HEK293 (cell line): ENCODE measurements at regions not wholly inside any gene's neighbourhood (a gene's known extent, or its start where the extent isn't known, plus 50 kb on each side); places are given as distances from the start of the nearest gene placed in this dataset.

Experiments used
- CTCF ChIA-PET: fragments of 350-600 bp; formaldehyde crosslinking; extraction: SDS; loops from one replicate; lab custom pipeline; 2021; ENCODE audit warnings: antibody characterized with exemption; lab: Yijun Ruan, JAX
- POLR2A ChIA-PET: fragments of 300-600 bp; formaldehyde crosslinking; extraction: SDS; loops from one replicate; lab custom pipeline; 2020; ENCODE audit warnings: antibody characterized with exemption, inconsistent platforms; lab: Yijun Ruan, JAX
- H3K27ac ChIP-seq: fragments of 200-500 bp; sonication (Bioruptor generic); 2 replicates; pipeline ENCODE4 v1.5.1; 2014; ENCODE audit warnings: low read depth, low read length, control low read depth, inconsistent platforms; ENCODE audit errors: extremely low read depth
- H3K36me3 ChIP-seq, 2 experiments: fragments of 200-500 bp in 1 of 2; sonication (Bioruptor generic) in 1 of 2; 1 replicate in 1 of 2; 2 replicates in 1 of 2; pipeline ENCODE4 v1.5.1; 2014 to 2017; ENCODE audit warnings: inconsistent platforms in 2 of 2, low read length in 2 of 2; ENCODE audit not compliant: control insufficient read depth in 2 of 2, insufficient read depth in 1 of 2
- H3K4me1 ChIP-seq: fragments of 200-500 bp; sonication (Bioruptor generic); 2 replicates; pipeline ENCODE4 v1.5.1; 2014; ENCODE audit warnings: mild to moderate bottlenecking, low read length, inconsistent platforms; ENCODE audit not compliant: control insufficient read depth, insufficient read depth
- H3K4me3 ChIP-seq: 2 replicates; pipeline ENCODE4 v1.5.1; 2011; ENCODE audit warnings: low read depth, mild to moderate bottlenecking, control low read depth, low read length, moderate library complexity
- H3K9me3 ChIP-seq: fragments of 200-500 bp; sonication (Bioruptor generic); 2 replicates; pipeline ENCODE4 v1.5.1; 2014; ENCODE audit warnings: low read depth, low read length, inconsistent platforms; ENCODE audit not compliant: control insufficient read depth, insufficient read depth
- EGR2 ChIP-seq: fragments of 450-650 bp; formaldehyde crosslinking; IDR thresholded peaks from 2 replicates; pipeline ENCODE4 v1.5.1; 2016; ENCODE audit warnings: low read depth, missing biosample characterization, missing genetic modification characterization
- GLIS1 ChIP-seq: fragments of 450-650 bp; formaldehyde crosslinking; IDR thresholded peaks from 2 replicates; pipeline ENCODE4 v1.5.1; 2016; ENCODE audit warnings: missing biosample characterization, missing genetic modification characterization
- PATZ1 ChIP-seq: fragments of 450-650 bp; formaldehyde crosslinking; IDR thresholded peaks from 2 replicates; pipeline ENCODE4 v1.5.1; 2016; ENCODE audit warnings: missing biosample characterization, missing genetic modification characterization
- PRDM1 ChIP-seq: fragments of 450-650 bp; formaldehyde crosslinking; IDR thresholded peaks from 2 replicates; pipeline ENCODE4; 2016; ENCODE audit warnings: missing biosample characterization, missing genetic modification characterization
- PRDM10 ChIP-seq: fragments of 450-650 bp; formaldehyde crosslinking; IDR thresholded peaks from 2 replicates; pipeline ENCODE4 v1.5.1; 2016; ENCODE audit warnings: missing biosample characterization, missing genetic modification characterization
- SCRT1 ChIP-seq: fragments of 450-650 bp; formaldehyde crosslinking; IDR thresholded peaks from 2 replicates; pipeline ENCODE4 v1.5.1; 2016; ENCODE audit warnings: missing biosample characterization, missing genetic modification characterization, borderline replicate concordance
- ZBTB20 ChIP-seq: fragments of 450-650 bp; formaldehyde crosslinking; IDR thresholded peaks from 2 replicates; pipeline ENCODE4 v1.5.1; 2016; ENCODE audit warnings: missing biosample characterization, missing genetic modification characterization
- ZEB2 ChIP-seq: fragments of 450-650 bp; formaldehyde crosslinking; IDR thresholded peaks from 2 replicates; pipeline ENCODE4 v1.5.1; 2016; ENCODE audit warnings: missing biosample characterization, missing genetic modification characterization
- ZNF146 ChIP-seq: fragments of 450-650 bp; formaldehyde crosslinking; IDR thresholded peaks from 2 replicates; pipeline ENCODE4 v1.5.1; 2016; ENCODE audit warnings: missing biosample characterization, missing genetic modification characterization
- ZNF214 ChIP-seq: fragments of 450-650 bp; formaldehyde crosslinking; IDR thresholded peaks from 2 replicates; pipeline ENCODE4 v1.5.1; 2017; ENCODE audit warnings: missing biosample characterization, mild to moderate bottlenecking, missing genetic modification characterization, borderline replicate concordance
- ZNF24 ChIP-seq: fragments of 450-650 bp; formaldehyde crosslinking; IDR thresholded peaks from 2 replicates; pipeline ENCODE4 v1.5.1; 2016; ENCODE audit warnings: missing biosample characterization, missing genetic modification characterization
- ZNF248 ChIP-seq: fragments of 450-650 bp; formaldehyde crosslinking; IDR thresholded peaks from 2 replicates; pipeline ENCODE4 v1.5.1; 2017; ENCODE audit warnings: missing biosample characterization, missing genetic modification characterization
- ZNF391 ChIP-seq: fragments of 450-650 bp; formaldehyde crosslinking; IDR thresholded peaks from 2 replicates; pipeline ENCODE4 v1.5.1; 2016; ENCODE audit warnings: low read depth, missing biosample characterization, missing genetic modification characterization, borderline replicate concordance
- ZNF48 ChIP-seq: fragments of 450-650 bp; formaldehyde crosslinking; IDR thresholded peaks from 2 replicates; pipeline ENCODE4 v1.5.1; 2016; ENCODE audit warnings: missing biosample characterization, missing genetic modification characterization
- ZNF513 ChIP-seq: fragments of 450-650 bp; IDR thresholded peaks from 2 replicates; pipeline ENCODE4 v1.5.1; 2018; ENCODE audit warnings: missing biosample characterization, missing genetic modification characterization
- ZNF521 ChIP-seq: fragments of 450-650 bp; formaldehyde crosslinking; IDR thresholded peaks from 2 replicates; pipeline ENCODE4 v1.5.1; 2017; ENCODE audit warnings: missing biosample characterization, mild to moderate bottlenecking, missing genetic modification characterization
- ZNF548 ChIP-seq: fragments of 450-650 bp; formaldehyde crosslinking; IDR thresholded peaks from 2 replicates; pipeline ENCODE4 v1.5.1; 2016; ENCODE audit warnings: missing biosample characterization, missing genetic modification characterization
- ZNF596 ChIP-seq: fragments of 450-650 bp; IDR thresholded peaks from 2 replicates; pipeline ENCODE4 v1.5.0; 2018; ENCODE audit warnings: missing biosample characterization, mild to moderate bottlenecking, missing genetic modification characterization, moderate library complexity
- ZNF624 ChIP-seq: fragments of 450-650 bp; formaldehyde crosslinking; IDR thresholded peaks from 2 replicates; pipeline ENCODE4 v1.5.1; 2017; ENCODE audit warnings: missing biosample characterization, missing genetic modification characterization
- ZNF660 ChIP-seq: fragments of 450-650 bp; IDR thresholded peaks from 2 replicates; pipeline ENCODE4 v1.5.1; 2018; ENCODE audit warnings: missing biosample characterization, mild to moderate bottlenecking, missing genetic modification characterization
- ZNF791 ChIP-seq: fragments of 450-650 bp; formaldehyde crosslinking; IDR thresholded peaks from 2 replicates; pipeline ENCODE4 v1.5.1; 2016; ENCODE audit warnings: missing biosample characterization, missing genetic modification characterization

- TF ChIP-seq ZNF791 (tag by site-specific recombination) (no peak), ZNF596 (tag by site-specific recombination) (no peak), ZNF548 (tag by site-specific recombination) (no peak), ZEB2 (tag by site-specific recombination) (no peak), GLIS1 (no peak), ZNF146 (no peak), ZNF48 (no peak), ZNF624 (tag by site-specific recombination) (no peak), ZNF24 (tag by site-specific recombination) (no peak), ZNF391 (tag by site-specific recombination) (no peak)
Observed at GRCh38 chrX:88603237-88603636, 143.8 kb upstream of the CPXCR1 start (continued).

- Histone ChIP-seq H3K4me1 (no peaks in the 10 kb centered on the region), H3K9me3 (peaks cover 3% of the 10 kb centered on the region; the same call in 1 of the 2 replicates), H3K27ac (no peak overlapping the region), H3K36me3 (no peaks in the 10 kb centered on the region), H3K4me3 (no peak overlapping the region)
- CTCF ChIA-PET, result no interaction called here
- TF ChIP-seq PATZ1 (no peak), ZBTB20 (tag by site-specific recombination) (no peak), SCRT1 (tag by site-specific recombination) (no peak), EGR2 (tag by site-specific recombination) (no peak), ZNF660 (tag by site-specific recombination) (no peak), PRDM1 (tag by site-specific recombination) (no peak), ZNF214 (tag by site-specific recombination) (no peak), ZNF513 (tag by site-specific recombination) (no peak)
- POLR2A ChIA-PET, result no interaction called here
Observed at GRCh38 chrX:88604433-88605221, 142.4 kb upstream of the CPXCR1 start.

GRCh38 chrX:88605222-88605583, 141.8 kb upstream of the CPXCR1 start:
- POLR2A ChIA-PET, result no interaction called here
- Histone ChIP-seq H3K36me3 (no peaks in the 10 kb centered on the region), H3K9me3 (peaks cover 3% of the 10 kb centered on the region; the same call in 1 of the 2 replicates), H3K4me1 (no peaks in the 10 kb centered on the region), H3K27ac (no peak overlapping the region), H3K4me3 (no peak overlapping the region)
- CTCF ChIA-PET, result interaction anchor here (0.6 kb wide), 1 partner anchor 10 kb away, joined by 3 read pairs; no protein-coding TSS in a partner anchor
- TF ChIP-seq ZNF521, result no peak
- no peak for TF ChIP-seq ZNF248 (tag by site-specific recombination)
- TF ChIP-seq PRDM10, result no peak
